B cell (primary cell): ENCODE measurements at regions not wholly inside any gene's neighbourhood (a gene's known extent, or its start where the extent isn't known, plus 50 kb on each side); places are given as distances from the start of the nearest gene placed in this dataset.

Source experiments
- ATAC-seq: fragments of 200-7000 bp; cut with Tn5 transposase; one replicate; pipeline ENCODE4 v1.10.0; 2021; ENCODE audit warnings: low read depth, mild to moderate bottlenecking, moderate number of reproducible peaks, moderate library complexity
- CTCF ChIA-PET: fragments of 350-600 bp; sonication (Branson Sonifier 250); formaldehyde crosslinking; loops from one replicate; lab custom pipeline; 2021; ENCODE audit warnings: antibody characterized with exemption, inconsistent platforms; lab: Charles Lee
- POLR2A ChIA-PET: fragments of 350-600 bp; sonication (Branson Sonifier 250); formaldehyde crosslinking; loops from one replicate; lab custom pipeline; 2021; ENCODE audit warnings: antibody characterized with exemption; lab: Charles Lee
- DNase-seq: peaks from one replicate; pipeline ENCODE4 v3.0.0; 2013
- H2AFZ ChIP-seq: 2 replicates; pipeline ENCODE4 v1.6.1; 2012; ENCODE audit warnings: mild to moderate bottlenecking, low read depth, low read length; ENCODE audit not compliant: insufficient read depth, poor library complexity, severe bottlenecking
- H3K27ac ChIP-seq, 2 donors: 1 replicate in 1 of 2; 2 replicates in 1 of 2; pipeline ENCODE4 v1.5.1; 2012 to 2013; ENCODE audit warnings: low read length in 2 of 2, mild to moderate bottlenecking in 2 of 2, moderate library complexity in 1 of 2
- H3K27me3 ChIP-seq, 4 experiments: fragments of 200-600 bp in 1 of 4; sonication (generic) in 1 of 4; replicated peaks in 1 of 4; 1 replicate in 2 of 4; 2 replicates in 2 of 4; pipeline versions ENCODE4 v1.6.1 to v1.7.0; 2013 to 2016; ENCODE audit warnings: low read length in 3 of 4, mild to moderate bottlenecking in 2 of 4, mixed read lengths in 1 of 4, moderate library complexity in 1 of 4; ENCODE audit not compliant: insufficient read depth in 4 of 4, control insufficient read depth in 3 of 4; ENCODE audit errors: control extremely low read depth in 1 of 4
- H3K36me3 ChIP-seq, 2 experiments: replicated peaks in 1 of 2; 1 replicate in 1 of 2; 2 replicates in 1 of 2; pipeline versions ENCODE4 v1.6.1 to v1.7.1; 2013; ENCODE audit warnings: low read length in 1 of 2; ENCODE audit not compliant: insufficient read depth in 2 of 2, control insufficient read depth in 1 of 2; ENCODE audit errors: control extremely low read depth in 1 of 2, extremely low read depth in 1 of 2
- H3K4me1 ChIP-seq, 2 donors: fragments of 200-600 bp in 1 of 2; sonication (generic) in 1 of 2; 1 replicate in 1 of 2; 2 replicates in 1 of 2; pipeline versions ENCODE4 v1.5.1 to v1.6.1; 2013 to 2017; ENCODE audit warnings: low read length in 2 of 2; ENCODE audit not compliant: control insufficient read depth in 2 of 2, insufficient read depth in 2 of 2
- H3K4me2 ChIP-seq: replicated peaks from 2 replicates; pipeline ENCODE3; 2012; ENCODE audit warnings: mild to moderate bottlenecking, low read depth, low read length; ENCODE audit not compliant: poor library complexity, severe bottlenecking
- H3K4me3 ChIP-seq, 5 experiments: fragments of 200-600 bp in 1 of 5; sonication (generic) in 1 of 5; 1 replicate in 3 of 5; 2 replicates in 2 of 5; pipeline versions ENCODE4 v1.5.1 to v1.7.0; 2011 to 2016; ENCODE audit warnings: low read length in 4 of 5, mild to moderate bottlenecking in 4 of 5, low read depth in 2 of 5, control low read depth in 1 of 5, moderate library complexity in 1 of 5; ENCODE audit not compliant: insufficient read depth in 1 of 5; ENCODE audit errors: control extremely low read depth in 1 of 5, extremely low read depth in 1 of 5
- H3K79me2 ChIP-seq: fragments of 200-600 bp; sonication (generic); one replicate; pipeline ENCODE4 v1.6.0; 2016; ENCODE audit warnings: low read length; ENCODE audit not compliant: control insufficient read depth, insufficient read depth
- H3K9ac ChIP-seq: fragments of 200-600 bp; sonication (generic); 2 replicates; pipeline ENCODE4 v1.6.1; 2017; ENCODE audit warnings: mild to moderate bottlenecking, low read length, moderate library complexity
- H3K9me3 ChIP-seq, 3 donors: one replicate each; pipeline versions ENCODE4 v1.6.1 to v1.7.1; 2013; ENCODE audit warnings: low read length in 2 of 3; ENCODE audit not compliant: control insufficient read depth in 2 of 3, insufficient read depth in 1 of 3; ENCODE audit errors: control extremely low read depth in 1 of 3
- H4K20me1 ChIP-seq: 2 replicates; pipeline ENCODE4 v1.6.0; 2012; ENCODE audit warnings: mild to moderate bottlenecking, low read length; ENCODE audit not compliant: insufficient read depth, control insufficient read depth, poor library complexity, severe bottlenecking
- H3K27ac Mint-ChIP-seq: one replicate; pipeline ENCODE4 v1.8.0; 2021; ENCODE audit warnings: mixed read lengths
- H3K27me3 Mint-ChIP-seq: one replicate; pipeline ENCODE4 v1.8.0; 2021; ENCODE audit warnings: mixed read lengths
- H3K4me1 Mint-ChIP-seq: one replicate; pipeline ENCODE4 v1.8.0; 2021; ENCODE audit warnings: mixed read lengths
- H3K4me3 Mint-ChIP-seq: one replicate; pipeline ENCODE4 v1.8.0; 2021; ENCODE audit warnings: mixed read lengths
- H3K9me3 Mint-ChIP-seq: one replicate; pipeline ENCODE4 v1.8.0; 2022; ENCODE audit warnings: mixed read lengths; ENCODE audit not compliant: insufficient read depth
- EZH2 ChIP-seq: IDR thresholded peaks from 2 replicates; pipeline ENCODE4 v1.6.1; 2012; ENCODE audit warnings: borderline replicate concordance, low read depth, mild to moderate bottlenecking, moderate library complexity, low read length; ENCODE audit not compliant: insufficient read depth, poor library complexity, severe bottlenecking
- WGBS: methylation state at CpG from one replicate; pipeline ENCODE4 v1.1.5; 2013; ENCODE audit warnings: missing lambda C conversion rate; ENCODE audit not compliant: insufficient coverage; 5-methylcytosine and 5-hydroxymethylcytosine counted together
- intact Hi-C: fragments of 100-400 bp; cut with micrococcal nuclease; formaldehyde crosslinking; loops from one replicate; pipeline ENCODE4 v1.10.0; 2022
- TF ChIP-seq, protein P1 (sequence below): fragments of 200-600 bp; IDR thresholded peaks from one replicate; pipeline ENCODE4 v1.8.0; 2022; ENCODE audit warnings: antibody characterized with exemption, mild to moderate bottlenecking

DNA sequence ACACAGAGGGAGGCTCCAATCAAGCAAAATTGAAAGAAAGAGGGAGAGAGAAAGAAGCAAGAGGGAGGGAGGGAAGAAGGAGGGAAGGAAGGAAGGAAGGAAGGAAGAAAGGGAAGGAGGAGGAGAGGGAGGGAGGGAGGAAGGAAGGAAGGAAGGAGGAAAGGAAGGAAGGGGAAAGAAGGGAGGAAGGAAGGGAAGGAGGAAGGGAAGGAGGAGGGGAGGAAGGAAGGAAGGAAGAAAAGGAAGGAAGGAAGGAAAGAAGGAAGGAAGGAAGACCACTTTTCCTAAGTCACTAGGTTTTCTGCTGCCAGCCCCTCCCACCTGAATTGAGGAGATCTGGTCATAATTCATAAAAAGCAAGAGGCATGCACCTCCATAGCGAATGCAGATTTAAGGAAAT is 287.0 kb downstream of the SP3 start:
- no peak overlapping the region for H3K4me2 ChIP-seq
- H3K9me3 ChIP-seq: peaks cover 0 to 4% (median 3%) of the 10 kb centered on the region in 3 donors
- no peaks in the 10 kb centered on the region for H3K36me3 ChIP-seq
- H3K4me3 ChIP-seq: no peak overlapping the region
- H3K27me3 ChIP-seq: peaks cover 0 to 4% (median 0%) of the 10 kb centered on the region in 4 experiments
- DNase-seq: no peak
- no peak overlapping the region for H2AFZ ChIP-seq
- Mint-ChIP-seq H3K9me3 (peaks cover 3% of the 10 kb centered on the region), H3K27me3 (peaks cover 28% of the 10 kb centered on the region), H3K27ac (no peak overlapping the region), H3K4me1 (no peaks in the 10 kb centered on the region), H3K4me3 (no peak overlapping the region)
- no peaks in the 10 kb centered on the region for H3K4me1 ChIP-seq
- H4K20me1 ChIP-seq: no peaks in the 10 kb centered on the region
- intact Hi-C loops: no loop called here
- no peak overlapping the region for H3K27ac ChIP-seq
- H3K79me2 ChIP-seq: no peaks in the 10 kb centered on the region
- ChIA-PET POLR2A (no interaction called here), CTCF (no interaction called here)
- no peak for ATAC-seq
- no peak overlapping the region for H3K9ac ChIP-seq
- WGBS: no CpG with 5 or more reads among the region's 1 CpG
- no peak for TF ChIP-seq EZH2
- TF ChIP-seq, protein P1, sequence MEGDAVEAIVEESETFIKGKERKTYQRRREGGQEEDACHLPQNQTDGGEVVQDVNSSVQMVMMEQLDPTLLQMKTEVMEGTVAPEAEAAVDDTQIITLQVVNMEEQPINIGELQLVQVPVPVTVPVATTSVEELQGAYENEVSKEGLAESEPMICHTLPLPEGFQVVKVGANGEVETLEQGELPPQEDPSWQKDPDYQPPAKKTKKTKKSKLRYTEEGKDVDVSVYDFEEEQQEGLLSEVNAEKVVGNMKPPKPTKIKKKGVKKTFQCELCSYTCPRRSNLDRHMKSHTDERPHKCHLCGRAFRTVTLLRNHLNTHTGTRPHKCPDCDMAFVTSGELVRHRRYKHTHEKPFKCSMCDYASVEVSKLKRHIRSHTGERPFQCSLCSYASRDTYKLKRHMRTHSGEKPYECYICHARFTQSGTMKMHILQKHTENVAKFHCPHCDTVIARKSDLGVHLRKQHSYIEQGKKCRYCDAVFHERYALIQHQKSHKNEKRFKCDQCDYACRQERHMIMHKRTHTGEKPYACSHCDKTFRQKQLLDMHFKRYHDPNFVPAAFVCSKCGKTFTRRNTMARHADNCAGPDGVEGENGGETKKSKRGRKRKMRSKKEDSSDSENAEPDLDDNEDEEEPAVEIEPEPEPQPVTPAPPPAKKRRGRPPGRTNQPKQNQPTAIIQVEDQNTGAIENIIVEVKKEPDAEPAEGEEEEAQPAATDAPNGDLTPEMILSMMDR: no peak

DNA sequence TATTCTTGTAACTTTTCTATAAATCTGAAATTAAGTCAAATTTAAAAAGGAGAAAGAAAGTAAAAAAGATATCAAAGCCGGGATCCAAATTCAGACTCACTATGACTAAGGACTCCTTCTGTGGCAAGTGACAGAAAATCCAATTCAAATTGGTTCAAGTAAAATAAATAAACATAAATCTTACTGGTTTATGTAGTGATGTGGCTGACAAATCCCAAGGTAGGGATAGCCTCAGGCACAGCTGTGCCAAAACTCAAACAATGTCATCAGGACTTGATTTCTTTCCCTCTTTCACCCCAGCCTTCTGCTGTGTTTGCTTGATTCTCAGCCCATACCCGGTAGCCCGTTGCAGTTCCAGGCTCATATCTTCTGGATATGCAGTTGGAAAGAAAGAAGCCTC is 284.6 kb downstream of the SP3 start:
- CTCF ChIA-PET: no interaction called here
- no peak for ATAC-seq
- DNase-seq: no peak
- POLR2A ChIA-PET: no interaction called here
- no peak overlapping the region for H3K27ac ChIP-seq
- H3K4me2 ChIP-seq: no peak overlapping the region
- no peaks in the 10 kb centered on the region for H3K79me2 ChIP-seq
- H3K9me3 ChIP-seq: peaks cover 0 to 4% (median 3%) of the 10 kb centered on the region in 3 donors
- H4K20me1 ChIP-seq: no peaks in the 10 kb centered on the region
- WGBS: 86% methylated on average over 2 of the region's 3 CpGs
- intact Hi-C loops: no loop called here
- H3K27me3 ChIP-seq: no peaks in the 10 kb centered on the region
- peaks cover 3% of the 10 kb centered on the region for H3K9me3 Mint-ChIP-seq
- TF ChIP-seq EZH2: no peak
- TF ChIP-seq, protein P1: no peak
- H3K4me1 ChIP-seq: no peaks in the 10 kb centered on the region
- no peaks in the 10 kb centered on the region for H3K4me1 Mint-ChIP-seq
- H3K4me3 Mint-ChIP-seq: no peak overlapping the region
- H3K27me3 Mint-ChIP-seq: peaks cover 17% of the 10 kb centered on the region
- H3K36me3 ChIP-seq: no peaks in the 10 kb centered on the region
- no peak overlapping the region for H3K4me3 ChIP-seq
- no peak overlapping the region for H2AFZ ChIP-seq
- no peak overlapping the region for H3K27ac Mint-ChIP-seq
- H3K9ac ChIP-seq: no peak overlapping the region
